ENCODE measurements at regions not wholly inside any gene's neighbourhood (a gene's known extent, or its start where the extent isn't known, plus 50 kb on each side); places are given as distances from the start of the nearest gene placed in this dataset.

DNA sequence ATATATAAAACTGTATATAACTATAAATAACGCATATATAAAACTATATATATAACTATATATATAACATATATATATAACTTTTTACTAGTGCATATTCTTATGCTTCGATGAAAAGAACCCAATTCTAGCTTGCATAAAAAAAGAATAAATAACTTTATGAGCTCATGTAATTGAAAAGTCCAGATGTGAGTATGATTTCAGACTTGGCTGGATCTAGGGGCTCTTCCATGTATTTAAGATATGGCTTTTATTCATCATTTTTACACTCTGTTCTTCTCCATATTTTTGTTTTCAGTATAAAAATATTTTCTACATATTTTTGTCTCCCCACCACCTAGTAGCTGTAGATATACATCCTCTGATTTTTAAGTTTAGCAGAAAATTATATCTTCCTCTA lies 417.5 kb downstream of the CDH11 start:
- Histone ChIP-seq H3K9me3 (no peaks in the 10 kb centered on the region), H3K4me3 (no peak overlapping the region), H3K36me3 (no peaks in the 10 kb centered on the region), H3K27ac (no peak overlapping the region), H3K27me3 (no peaks in the 10 kb centered on the region), H3K4me1 (no peaks in the 10 kb centered on the region)
- WGBS, 2 donors (ENCODE audit: low coverage in 1 of 2), result 76 to 81% methylated on average over 2 of the region's 2 CpGs
- TF ChIP-seq, protein P1, sequence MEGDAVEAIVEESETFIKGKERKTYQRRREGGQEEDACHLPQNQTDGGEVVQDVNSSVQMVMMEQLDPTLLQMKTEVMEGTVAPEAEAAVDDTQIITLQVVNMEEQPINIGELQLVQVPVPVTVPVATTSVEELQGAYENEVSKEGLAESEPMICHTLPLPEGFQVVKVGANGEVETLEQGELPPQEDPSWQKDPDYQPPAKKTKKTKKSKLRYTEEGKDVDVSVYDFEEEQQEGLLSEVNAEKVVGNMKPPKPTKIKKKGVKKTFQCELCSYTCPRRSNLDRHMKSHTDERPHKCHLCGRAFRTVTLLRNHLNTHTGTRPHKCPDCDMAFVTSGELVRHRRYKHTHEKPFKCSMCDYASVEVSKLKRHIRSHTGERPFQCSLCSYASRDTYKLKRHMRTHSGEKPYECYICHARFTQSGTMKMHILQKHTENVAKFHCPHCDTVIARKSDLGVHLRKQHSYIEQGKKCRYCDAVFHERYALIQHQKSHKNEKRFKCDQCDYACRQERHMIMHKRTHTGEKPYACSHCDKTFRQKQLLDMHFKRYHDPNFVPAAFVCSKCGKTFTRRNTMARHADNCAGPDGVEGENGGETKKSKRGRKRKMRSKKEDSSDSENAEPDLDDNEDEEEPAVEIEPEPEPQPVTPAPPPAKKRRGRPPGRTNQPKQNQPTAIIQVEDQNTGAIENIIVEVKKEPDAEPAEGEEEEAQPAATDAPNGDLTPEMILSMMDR (IDR thresholded peaks at IDR 0.05), result no peak
- TF ChIP-seq EP300 (IDR thresholded peaks at IDR 0.05; ENCODE audit: low read depth), result no peak
- TF ChIP-seq POLR2A (IDR thresholded peaks at IDR 0.05), result no peak
- no peak for TF ChIP-seq POLR2AphosphoS5 (IDR thresholded peaks at IDR 0.05)
- in situ Hi-C loops (cut with MboI; ENCODE audit: low pct_ligation_motif_present in 1 of 4, low pct_unique_long_range_greater_than_20kb in 1 of 4, low sequenced_read_pairs in 3 of 4) (no loop called here), intact Hi-C loops (cut with DNase I; ENCODE audit: low total_unique reads) (no loop called here)
- no peak for DNase-seq

DNA sequence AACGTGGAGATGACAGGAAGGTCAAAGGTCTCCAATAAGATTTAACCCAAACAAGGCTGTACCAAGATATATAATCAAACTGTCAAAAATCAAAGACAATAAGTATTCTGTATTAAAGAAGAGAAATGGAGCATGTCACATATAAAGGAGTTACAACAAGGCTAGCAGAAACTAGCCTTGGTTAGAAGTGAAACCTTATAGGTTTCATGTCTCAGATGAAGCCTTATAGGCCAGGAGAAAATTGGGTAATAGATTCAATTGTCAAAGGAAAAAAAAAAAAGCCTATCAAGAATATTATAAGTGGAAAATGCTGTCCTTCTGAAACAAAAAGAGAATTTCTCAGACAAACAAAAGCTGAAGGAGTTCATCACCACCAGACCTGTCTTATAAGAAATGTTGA lies 419.4 kb downstream of the CDH11 start:
- Histone ChIP-seq H3K4me1 (no peaks in the 10 kb centered on the region), H3K9me3 (no peaks in the 10 kb centered on the region), H3K27me3 (no peaks in the 10 kb centered on the region), H3K36me3 (no peaks in the 10 kb centered on the region), H3K27ac (no peak overlapping the region), H3K4me3 (no peak overlapping the region)
- WGBS, 2 donors (ENCODE audit: low coverage in 1 of 2), result 8 to 20% methylated on average over 1 of the region's 1 CpG
- intact Hi-C loops (cut with DNase I; ENCODE audit: low total_unique reads), result no loop called here
- no peak for TF ChIP-seq POLR2A (IDR thresholded peaks at IDR 0.05)
- no peak for TF ChIP-seq EP300 (IDR thresholded peaks at IDR 0.05; ENCODE audit: low read depth)
- TF ChIP-seq, protein P1 (IDR thresholded peaks at IDR 0.05), result no peak
- TF ChIP-seq POLR2AphosphoS5 (IDR thresholded peaks at IDR 0.05), result no peak
- in situ Hi-C loops (cut with MboI; ENCODE audit: low pct_ligation_motif_present in 1 of 4, low pct_unique_long_range_greater_than_20kb in 1 of 4, low sequenced_read_pairs in 3 of 4), result no loop called here
- DNase-seq, result no peak

DNA sequence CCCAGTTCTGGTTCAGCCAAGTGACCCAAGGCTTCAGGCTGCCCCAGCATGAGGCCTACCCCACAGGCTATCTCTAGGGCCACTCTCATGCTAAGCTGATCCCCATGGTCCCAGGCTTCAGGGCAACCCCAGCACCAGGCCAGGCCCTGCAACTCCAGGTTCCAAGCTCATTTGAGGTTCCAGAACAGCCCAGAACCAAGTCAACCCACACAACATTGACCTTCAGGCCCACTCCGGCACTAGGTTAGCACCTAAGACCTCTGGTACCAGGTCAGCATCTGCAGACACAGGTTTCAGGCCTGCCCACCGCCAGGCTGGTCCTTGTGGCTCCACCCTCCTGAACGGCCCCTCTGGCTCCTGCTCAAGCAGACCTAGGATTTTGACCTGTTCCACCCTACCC lies 421.2 kb downstream of the CDH11 start:
- no peak for DNase-seq
- 75% methylated on average over 2 of the region's 3 CpGs; no CpG with 5 or more reads in 1 of the 2 donors for WGBS, 2 donors (ENCODE audit: low coverage in 1 of 2)
- TF ChIP-seq POLR2AphosphoS5 (IDR thresholded peaks at IDR 0.05) (no peak), POLR2A (IDR thresholded peaks at IDR 0.05) (no peak), EP300 (IDR thresholded peaks at IDR 0.05; ENCODE audit: low read depth) (no peak)
- TF ChIP-seq, protein P1 (IDR thresholded peaks at IDR 0.05), result no peak
- intact Hi-C loops (cut with DNase I; ENCODE audit: low total_unique reads), result no loop called here
- no peaks in the 10 kb centered on the region for H3K9me3 ChIP-seq
- no peaks in the 10 kb centered on the region for H3K36me3 ChIP-seq
- no peaks in the 10 kb centered on the region for H3K4me1 ChIP-seq
- no peak overlapping the region for H3K27ac ChIP-seq
- in situ Hi-C loops (cut with MboI; ENCODE audit: low pct_ligation_motif_present in 1 of 4, low pct_unique_long_range_greater_than_20kb in 1 of 4, low sequenced_read_pairs in 3 of 4), result no loop called here
- no peaks in the 10 kb centered on the region for H3K27me3 ChIP-seq
- no peak overlapping the region for H3K4me3 ChIP-seq

DNA sequence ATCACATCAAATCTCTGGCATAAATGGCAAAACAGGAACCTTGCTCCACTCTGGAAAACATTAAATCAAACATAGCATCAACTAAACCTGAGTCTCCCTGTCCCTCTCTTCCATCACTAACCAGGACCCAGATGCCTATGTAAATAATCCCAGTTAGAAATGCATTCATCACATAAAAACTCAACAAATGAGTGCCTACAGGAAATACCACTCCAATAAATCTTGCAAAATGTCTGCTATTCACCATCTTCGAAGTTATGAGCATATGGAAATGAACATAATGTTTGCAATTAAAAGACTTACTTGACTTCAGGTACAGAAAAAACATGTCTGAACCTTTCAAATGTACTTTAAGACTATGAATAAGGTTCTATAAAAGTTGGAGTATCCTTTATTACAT lies 425.0 kb downstream of the CDH11 start:
- TF ChIP-seq POLR2AphosphoS5 (IDR thresholded peaks at IDR 0.05), result no peak
- no peak for TF ChIP-seq POLR2A (IDR thresholded peaks at IDR 0.05)
- TF ChIP-seq EP300 (IDR thresholded peaks at IDR 0.05; ENCODE audit: low read depth), result no peak
- TF ChIP-seq, protein P1 (IDR thresholded peaks at IDR 0.05), result no peak
- H3K9me3 ChIP-seq, result no peaks in the 10 kb centered on the region
- in situ Hi-C loops (cut with MboI; ENCODE audit: low pct_ligation_motif_present in 1 of 4, low pct_unique_long_range_greater_than_20kb in 1 of 4, low sequenced_read_pairs in 3 of 4) (no loop called here), intact Hi-C loops (cut with DNase I; ENCODE audit: low total_unique reads) (no loop called here)
- no peaks in the 10 kb centered on the region for H3K27me3 ChIP-seq
- DNase-seq, result no peak
- no peaks in the 10 kb centered on the region for H3K36me3 ChIP-seq
- no peak overlapping the region for H3K4me3 ChIP-seq
- H3K27ac ChIP-seq, result no peak overlapping the region
- no peaks in the 10 kb centered on the region for H3K4me1 ChIP-seq
- 25 to 61% methylated on average over 1 of the region's 1 CpG for WGBS, 2 donors (ENCODE audit: low coverage in 1 of 2)

Data from transverse colon (tissue), 4 donors.